ENCODE measurements at regions not wholly inside any gene's neighbourhood (a gene's known extent, or its start where the extent isn't known, plus 50 kb on each side); places are given as distances from the start of the nearest gene placed in this dataset.
A peak's percentile ranks its signal among the peaks of the same experiment; 100 is the strongest.

DNA sequence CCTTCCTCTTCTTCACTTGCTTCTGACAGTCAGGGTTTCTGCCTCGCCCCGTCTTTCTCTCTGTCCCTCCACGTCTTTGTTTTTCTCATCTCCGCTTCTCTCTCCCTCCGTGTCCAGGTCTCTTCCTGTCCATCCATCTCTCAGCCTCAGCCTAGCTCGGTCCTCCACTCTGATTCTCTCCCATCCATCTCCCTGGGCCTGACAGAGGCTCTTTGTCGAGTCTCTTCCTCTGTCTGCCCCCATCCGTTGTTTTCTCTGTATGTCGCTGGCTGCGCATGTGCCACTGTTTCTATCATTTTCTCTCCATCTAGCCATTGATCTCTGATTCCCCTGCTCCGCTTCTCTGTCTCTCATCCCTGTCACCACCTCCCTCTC is 328.9 kb upstream of the TBX3 start:
- Histone ChIP-seq H3K27me3 (ENCODE audit: insufficient read depth) (no peaks in the 10 kb centered on the region; the same call in 1 of the 2 replicates), H3K9me2 (no peaks in the 10 kb centered on the region), H3K9ac (no peak overlapping the region), H3K9me3 (no peaks in the 10 kb centered on the region), H3K36me3 (replicated peaks in 1 of 2; ENCODE audit: control insufficient read depth in 1 of 2, insufficient read depth in 2 of 2, low read length in 1 of 2) (no peaks in the 10 kb centered on the region), H3K4me1 (ENCODE audit: control insufficient read depth in 1 of 2, insufficient read depth in 2 of 2, low read depth in 1 of 2, low read length in 1 of 2) (peaks cover 0 to 19% of the 10 kb centered on the region in 2 experiments; a peak in 2 of 4 replicates), H3K79me2 (ENCODE audit: insufficient read depth) (no peaks in the 10 kb centered on the region), H3K4me2 (no peak overlapping the region), H3K4me3 (ENCODE audit: low read depth in 2 of 2, low read length in 1 of 2) (no peak overlapping the region), H4K20me1 (ENCODE audit: insufficient read depth) (no peaks in the 10 kb centered on the region), H3F3A (replicated peaks; ENCODE audit: insufficient read depth) (no peaks in the 10 kb centered on the region), H3K27ac (ENCODE audit: low read depth in 2 of 2, low read length in 1 of 2) (peak overlapping the region in 1 of 2 experiments; percentile 84; a peak in 2 of 4 replicates), H2AFZ (ENCODE audit: low read depth) (no peak overlapping the region)
- no peak for DNase-seq
- ChIA-PET CTCF (interaction anchor here (1.0 kb wide), 1 partner anchor 345 kb away, joined by 4 read pairs; no protein-coding TSS in a partner anchor), POLR2A (no interaction called here)
- TF ChIP-seq RFX5 (IDR thresholded peaks at IDR 0.05; ENCODE audit: low read length) (no peak), NRF1 (IDR thresholded peaks at IDR 0.05; ENCODE audit: low read depth, low read length) (peak; percentile 27; the same call in 1 of the 2 replicates)
- WGBS (ENCODE audit: low lambda C conversion rate): 51% methylated on average over 11 of the region's 11 CpGs

DNA sequence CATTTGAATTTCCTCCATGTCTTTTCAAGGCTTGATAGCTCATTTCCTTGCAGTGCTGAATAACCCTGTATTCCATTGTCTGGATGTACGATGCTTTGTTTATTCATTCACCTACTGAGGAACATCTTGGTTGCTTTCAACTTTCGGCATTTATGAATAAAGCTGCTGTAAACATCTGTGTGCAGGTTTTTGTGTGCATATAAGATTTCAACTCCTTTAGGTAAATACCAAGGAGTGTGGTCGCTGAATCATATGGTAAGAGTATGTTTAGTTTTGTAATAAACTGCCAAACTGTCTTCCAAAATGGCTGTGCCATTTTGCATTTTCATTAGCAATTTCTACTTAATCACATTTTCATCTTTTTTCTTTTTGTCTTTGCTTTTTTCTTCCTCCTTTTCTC is 327.7 kb upstream of the TBX3 start:
- H3K27ac ChIP-seq (ENCODE audit: low read depth in 2 of 2, low read length in 1 of 2): no peak overlapping the region
- H4K20me1 ChIP-seq (ENCODE audit: insufficient read depth): no peaks in the 10 kb centered on the region
- H3K4me3 ChIP-seq (ENCODE audit: low read depth in 2 of 2, low read length in 1 of 2): no peak overlapping the region
- H3K9me3 ChIP-seq: no peaks in the 10 kb centered on the region
- TF ChIP-seq, protein P1, sequence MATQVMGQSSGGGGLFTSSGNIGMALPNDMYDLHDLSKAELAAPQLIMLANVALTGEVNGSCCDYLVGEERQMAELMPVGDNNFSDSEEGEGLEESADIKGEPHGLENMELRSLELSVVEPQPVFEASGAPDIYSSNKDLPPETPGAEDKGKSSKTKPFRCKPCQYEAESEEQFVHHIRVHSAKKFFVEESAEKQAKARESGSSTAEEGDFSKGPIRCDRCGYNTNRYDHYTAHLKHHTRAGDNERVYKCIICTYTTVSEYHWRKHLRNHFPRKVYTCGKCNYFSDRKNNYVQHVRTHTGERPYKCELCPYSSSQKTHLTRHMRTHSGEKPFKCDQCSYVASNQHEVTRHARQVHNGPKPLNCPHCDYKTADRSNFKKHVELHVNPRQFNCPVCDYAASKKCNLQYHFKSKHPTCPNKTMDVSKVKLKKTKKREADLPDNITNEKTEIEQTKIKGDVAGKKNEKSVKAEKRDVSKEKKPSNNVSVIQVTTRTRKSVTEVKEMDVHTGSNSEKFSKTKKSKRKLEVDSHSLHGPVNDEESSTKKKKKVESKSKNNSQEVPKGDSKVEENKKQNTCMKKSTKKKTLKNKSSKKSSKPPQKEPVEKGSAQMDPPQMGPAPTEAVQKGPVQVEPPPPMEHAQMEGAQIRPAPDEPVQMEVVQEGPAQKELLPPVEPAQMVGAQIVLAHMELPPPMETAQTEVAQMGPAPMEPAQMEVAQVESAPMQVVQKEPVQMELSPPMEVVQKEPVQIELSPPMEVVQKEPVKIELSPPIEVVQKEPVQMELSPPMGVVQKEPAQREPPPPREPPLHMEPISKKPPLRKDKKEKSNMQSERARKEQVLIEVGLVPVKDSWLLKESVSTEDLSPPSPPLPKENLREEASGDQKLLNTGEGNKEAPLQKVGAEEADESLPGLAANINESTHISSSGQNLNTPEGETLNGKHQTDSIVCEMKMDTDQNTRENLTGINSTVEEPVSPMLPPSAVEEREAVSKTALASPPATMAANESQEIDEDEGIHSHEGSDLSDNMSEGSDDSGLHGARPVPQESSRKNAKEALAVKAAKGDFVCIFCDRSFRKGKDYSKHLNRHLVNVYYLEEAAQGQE (IDR thresholded peaks at IDR 0.05; ENCODE audit: low read depth, low read length): no peak
- TF ChIP-seq ELF1 (IDR thresholded peaks at IDR 0.05) (no peak), RCOR1 (IDR thresholded peaks at IDR 0.05; ENCODE audit: low read length) (no peak), FOSL2 (IDR thresholded peaks at IDR 0.05; ENCODE audit: borderline replicate concordance, low read depth) (no peak), JUND (IDR thresholded peaks at IDR 0.05) (no peak), SIN3A (IDR thresholded peaks at IDR 0.05; ENCODE audit: borderline replicate concordance, low read depth, low read length) (no peak), CHD2 (IDR thresholded peaks at IDR 0.05; ENCODE audit: low read length, partially characterized antibody) (no peak), POLR2AphosphoS5 (IDR thresholded peaks at IDR 0.05; ENCODE audit: low read depth, low read length) (no peak), EZH2phosphoT487 (IDR thresholded peaks at IDR 0.05; ENCODE audit: borderline replicate concordance, low read depth) (no peak), EP300 (IDR thresholded peaks at IDR 0.05; ENCODE audit: borderline replicate concordance in 1 of 2, low read depth in 1 of 2, low read length in 1 of 2) (no peak), FOXJ3 (CRISPR knock-in tag; IDR thresholded peaks at IDR 0.05) (no peak), TAF1 (IDR thresholded peaks at IDR 0.05; ENCODE audit: borderline replicate concordance, low read depth, low read length) (no peak)
- TF ChIP-seq, protein P2, sequence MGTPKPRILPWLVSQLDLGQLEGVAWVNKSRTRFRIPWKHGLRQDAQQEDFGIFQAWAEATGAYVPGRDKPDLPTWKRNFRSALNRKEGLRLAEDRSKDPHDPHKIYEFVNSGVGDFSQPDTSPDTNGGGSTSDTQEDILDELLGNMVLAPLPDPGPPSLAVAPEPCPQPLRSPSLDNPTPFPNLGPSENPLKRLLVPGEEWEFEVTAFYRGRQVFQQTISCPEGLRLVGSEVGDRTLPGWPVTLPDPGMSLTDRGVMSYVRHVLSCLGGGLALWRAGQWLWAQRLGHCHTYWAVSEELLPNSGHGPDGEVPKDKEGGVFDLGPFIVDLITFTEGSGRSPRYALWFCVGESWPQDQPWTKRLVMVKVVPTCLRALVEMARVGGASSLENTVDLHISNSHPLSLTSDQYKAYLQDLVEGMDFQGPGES (IDR thresholded peaks at IDR 0.05; ENCODE audit: low read depth, low read length): no peak
- TF ChIP-seq, protein P3, sequence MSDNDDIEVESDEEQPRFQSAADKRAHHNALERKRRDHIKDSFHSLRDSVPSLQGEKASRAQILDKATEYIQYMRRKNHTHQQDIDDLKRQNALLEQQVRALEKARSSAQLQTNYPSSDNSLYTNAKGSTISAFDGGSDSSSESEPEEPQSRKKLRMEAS (IDR thresholded peaks at IDR 0.05; ENCODE audit: low read depth): no peak
- no peaks in the 10 kb centered on the region; the same call in 1 of the 2 replicates for H3K27me3 ChIP-seq (ENCODE audit: insufficient read depth)
- H3K4me1 ChIP-seq (ENCODE audit: control insufficient read depth in 1 of 2, insufficient read depth in 2 of 2, low read depth in 1 of 2, low read length in 1 of 2): peaks cover 0 to 19% of the 10 kb centered on the region in 2 experiments; a peak in 2 of 4 replicates
- WGBS (ENCODE audit: low lambda C conversion rate): 62% methylated on average over 3 of the region's 3 CpGs
- ChIA-PET POLR2A (no interaction called here), CTCF (no interaction called here)
- H3K79me2 ChIP-seq (ENCODE audit: insufficient read depth): no peaks in the 10 kb centered on the region
- DNase-seq: no peak
- no peaks in the 10 kb centered on the region for H3K9me2 ChIP-seq
- H2AFZ ChIP-seq (ENCODE audit: low read depth): no peak overlapping the region
- H3K4me2 ChIP-seq: no peak overlapping the region
- no peaks in the 10 kb centered on the region for H3K36me3 ChIP-seq (replicated peaks in 1 of 2; ENCODE audit: control insufficient read depth in 1 of 2, insufficient read depth in 2 of 2, low read length in 1 of 2)
- H3K9ac ChIP-seq: no peak overlapping the region
- no peaks in the 10 kb centered on the region for H3F3A ChIP-seq (replicated peaks; ENCODE audit: insufficient read depth)

All from SK-N-SH (cell line).